GM12864 (cell line): ENCODE measurements at regions not wholly inside any gene's neighbourhood (a gene's known extent, or its start where the extent isn't known, plus 50 kb on each side); places are given as distances from the start of the nearest gene placed in this dataset.

Experiments
- DNase-seq: peaks from one replicate; pipeline ENCODE4 v3.0.0-alpha.2; 2011; ENCODE audit warnings: low read depth
- H3K4me3 ChIP-seq: 2 replicates; pipeline ENCODE4 v1.5.1; 2011; ENCODE audit warnings: mild to moderate bottlenecking, low read depth, low read length, control low read depth
- CTCF ChIP-seq: IDR thresholded peaks from 2 replicates; pipeline ENCODE4 v1.5.1; 2011; ENCODE audit warnings: low read depth, mild to moderate bottlenecking, moderate library complexity, low read length, control low read depth, inconsistent platforms; ENCODE audit errors: missing control alignments

- no peak for TF ChIP-seq CTCF
These were observed 123.4 kb upstream of the ATP6AP2 start for GRCh38 chrX:40457406-40457805.

GRCh38 chrX:40452031-40452430 lies 128.7 kb upstream of the ATP6AP2 start:
- TF ChIP-seq CTCF: no peak
- DNase-seq: no peak
- no peak overlapping the region for H3K4me3 ChIP-seq

More at GRCh38 chrX:40457406-40457805, 123.4 kb upstream of the ATP6AP2 start:
- H3K4me3 ChIP-seq: no peak overlapping the region
- no peak for DNase-seq

GRCh38 chrX:40449956-40450706 lies 130.6 kb upstream of the ATP6AP2 start:
- DNase-seq: no peak
- no peak for TF ChIP-seq CTCF
- no peak overlapping the region for H3K4me3 ChIP-seq

- TF ChIP-seq CTCF: no peak
- DNase-seq: no peak
- H3K4me3 ChIP-seq: no peak overlapping the region
These were observed 131.4 kb upstream of the ATP6AP2 start for GRCh38 chrX:40449396-40449795.

- no peak overlapping the region for H3K4me3 ChIP-seq
- DNase-seq: no peak
- TF ChIP-seq CTCF: no peak
These were observed 132.0 kb upstream of the ATP6AP2 start for GRCh38 chrX:40448793-40449192.

GRCh38 chrX:40446921-40447320 lies 133.8 kb upstream of the ATP6AP2 start:
- DNase-seq: no peak
- H3K4me3 ChIP-seq: no peak overlapping the region
- no peak for TF ChIP-seq CTCF

- no peak overlapping the region for H3K4me3 ChIP-seq
- no peak for TF ChIP-seq CTCF
- no peak for DNase-seq
These were observed 135.1 kb upstream of the ATP6AP2 start for GRCh38 chrX:40445691-40446090.
